ENCODE measurements at regions not wholly inside any gene's neighbourhood (a gene's known extent, or its start where the extent isn't known, plus 50 kb on each side); places are given as distances from the start of the nearest gene placed in this dataset.

- TF ChIP-seq PPARA (CRISPR knock-in tag; IDR thresholded peaks at IDR 0.05; ENCODE audit: borderline replicate concordance): no peak
- TF ChIP-seq ZFP3 (CRISPR knock-in tag; IDR thresholded peaks at IDR 0.05): no peak
- no peak for TF ChIP-seq POU6F1 (CRISPR knock-in tag; IDR thresholded peaks at IDR 0.05; ENCODE audit: borderline replicate concordance, low read depth)
- TF ChIP-seq CREB5 (CRISPR knock-in tag; IDR thresholded peaks at IDR 0.05; ENCODE audit: low read depth): no peak
- no peak for TF ChIP-seq ZC3H10 (CRISPR knock-in tag; IDR thresholded peaks at IDR 0.05)
- TF ChIP-seq TOX (CRISPR knock-in tag; IDR thresholded peaks at IDR 0.05; ENCODE audit: borderline replicate concordance): no peak
- TF ChIP-seq ZNF8 (CRISPR knock-in tag; IDR thresholded peaks at IDR 0.05): no peak
- no peak for TF ChIP-seq PATZ1 (CRISPR knock-in tag; IDR thresholded peaks at IDR 0.05; ENCODE audit: borderline replicate concordance)
Observed at GRCh38 chr21:31543191-31543590, 116.3 kb upstream of the SOD1 start.

Measured in SK-N-SH treated with all-trans-retinoic acid at 6 μM for 48 hours (cell line).